Muscle of arm (tissue), 1 donor: ENCODE measurements at regions not wholly inside any gene's neighbourhood (a gene's known extent, or its start where the extent isn't known, plus 50 kb on each side); places are given as distances from the start of the nearest gene placed in this dataset.
"Not testable (repeated sequence)": the region's sequence is repeated elsewhere in the genome, so short reads cannot be mapped to it uniquely, and the experiment has no call there.

Experiments used
- DNase-seq: peaks from one replicate; pipeline ENCODE4 v3.0.0-alpha.2; 2013

DNA sequence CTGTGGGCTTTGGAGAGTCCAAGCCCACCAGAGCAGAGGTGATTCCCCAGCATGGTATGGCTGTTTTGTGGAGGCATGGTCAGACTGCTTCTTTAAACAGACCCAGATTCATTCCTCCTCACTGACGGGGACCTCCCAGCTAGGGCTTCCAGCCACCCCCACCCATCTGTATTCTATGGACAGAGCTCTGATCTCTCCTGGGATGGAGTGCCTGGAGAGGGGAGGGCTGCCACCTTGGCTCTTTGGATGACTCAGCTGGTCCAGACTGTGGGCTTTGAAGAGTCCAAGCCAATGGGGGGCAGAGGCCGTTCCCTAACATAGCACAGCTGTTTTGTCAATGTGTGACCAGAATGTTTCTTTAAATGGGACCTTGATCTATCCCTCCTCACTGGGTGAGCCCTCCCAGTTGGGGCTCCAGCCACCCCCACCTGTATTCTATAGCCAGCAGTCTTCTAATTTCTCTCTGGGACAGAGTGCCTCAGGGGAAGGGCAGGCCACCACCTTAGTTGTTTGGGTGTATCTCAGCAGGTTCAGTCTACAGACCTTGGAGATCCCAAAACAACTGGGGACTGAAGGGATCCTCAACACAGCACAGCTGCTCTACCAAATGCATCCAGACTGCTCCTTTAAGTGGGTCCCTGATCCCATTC, 122.0 kb upstream of the OSTN start:
- DNase-seq = no peak

DNA sequence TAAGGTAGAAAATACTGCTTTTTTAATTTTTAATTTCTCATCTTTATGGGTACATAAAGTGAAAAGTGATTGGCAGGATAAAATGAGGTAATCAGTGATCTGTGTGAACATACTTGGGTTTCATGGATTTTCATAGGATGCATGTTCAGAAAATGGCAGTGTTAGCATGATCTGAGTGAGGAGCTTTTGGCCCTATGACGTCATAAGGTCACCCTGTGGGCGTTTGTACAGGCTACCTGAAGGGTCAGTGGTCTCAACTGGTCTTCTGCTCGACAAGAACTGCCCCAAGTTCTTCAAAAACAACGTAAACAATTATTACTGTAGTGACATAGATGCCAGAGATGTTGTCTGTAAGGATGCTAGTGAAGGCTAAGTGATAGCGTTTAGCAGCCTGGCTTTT, 124.5 kb upstream of the OSTN start:
- no peak for DNase-seq

DNA sequence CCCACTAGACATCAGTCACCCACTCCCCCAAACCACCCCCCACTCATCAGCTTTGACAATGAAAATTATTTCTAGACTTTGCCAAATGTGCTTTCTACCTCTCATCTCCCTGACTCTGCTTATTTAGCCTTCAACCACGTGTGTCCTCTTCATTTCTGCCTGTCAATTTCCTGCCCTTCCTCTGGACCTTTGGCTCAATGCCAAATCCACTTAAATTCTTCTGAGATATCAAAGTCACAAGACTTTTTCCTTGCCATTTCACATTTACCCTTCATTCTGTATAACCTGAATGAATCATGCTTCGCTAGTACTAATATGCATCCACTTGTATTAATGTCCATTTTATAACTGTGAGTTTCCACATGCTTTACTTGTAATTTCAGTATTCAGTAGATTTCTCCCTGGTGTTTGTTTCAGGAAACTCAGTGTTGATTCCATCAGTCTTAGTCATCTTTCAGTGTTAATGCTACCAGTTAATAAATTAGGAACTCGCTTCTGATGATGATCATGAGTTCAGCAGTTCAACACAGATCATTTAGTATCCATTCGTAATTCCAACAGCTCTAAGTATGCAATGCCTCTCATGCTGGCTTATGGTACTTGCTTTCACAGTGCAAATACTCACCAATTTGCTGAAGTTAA, 128.2 kb upstream of the OSTN start:
- no peak for DNase-seq

DNA sequence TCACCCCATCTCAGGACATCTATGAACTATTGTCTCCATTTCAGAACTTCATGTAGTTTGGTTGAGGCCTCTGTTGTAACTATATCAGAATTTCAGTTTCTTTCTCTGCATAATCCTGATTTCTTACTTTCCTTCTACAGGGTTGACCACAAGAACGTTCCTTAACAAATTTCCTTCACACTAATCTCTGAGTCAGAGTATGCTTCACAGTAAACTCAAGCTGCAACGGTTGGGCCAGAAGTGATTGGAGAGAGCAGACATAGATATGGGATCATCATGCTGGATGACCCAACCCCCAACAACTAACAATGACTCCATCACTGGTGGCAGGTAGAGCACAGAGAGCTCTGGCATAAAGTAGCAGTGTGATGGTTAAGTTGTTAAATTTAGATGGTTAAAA, 128.8 kb upstream of the OSTN start:
- DNase-seq = no peak

DNA sequence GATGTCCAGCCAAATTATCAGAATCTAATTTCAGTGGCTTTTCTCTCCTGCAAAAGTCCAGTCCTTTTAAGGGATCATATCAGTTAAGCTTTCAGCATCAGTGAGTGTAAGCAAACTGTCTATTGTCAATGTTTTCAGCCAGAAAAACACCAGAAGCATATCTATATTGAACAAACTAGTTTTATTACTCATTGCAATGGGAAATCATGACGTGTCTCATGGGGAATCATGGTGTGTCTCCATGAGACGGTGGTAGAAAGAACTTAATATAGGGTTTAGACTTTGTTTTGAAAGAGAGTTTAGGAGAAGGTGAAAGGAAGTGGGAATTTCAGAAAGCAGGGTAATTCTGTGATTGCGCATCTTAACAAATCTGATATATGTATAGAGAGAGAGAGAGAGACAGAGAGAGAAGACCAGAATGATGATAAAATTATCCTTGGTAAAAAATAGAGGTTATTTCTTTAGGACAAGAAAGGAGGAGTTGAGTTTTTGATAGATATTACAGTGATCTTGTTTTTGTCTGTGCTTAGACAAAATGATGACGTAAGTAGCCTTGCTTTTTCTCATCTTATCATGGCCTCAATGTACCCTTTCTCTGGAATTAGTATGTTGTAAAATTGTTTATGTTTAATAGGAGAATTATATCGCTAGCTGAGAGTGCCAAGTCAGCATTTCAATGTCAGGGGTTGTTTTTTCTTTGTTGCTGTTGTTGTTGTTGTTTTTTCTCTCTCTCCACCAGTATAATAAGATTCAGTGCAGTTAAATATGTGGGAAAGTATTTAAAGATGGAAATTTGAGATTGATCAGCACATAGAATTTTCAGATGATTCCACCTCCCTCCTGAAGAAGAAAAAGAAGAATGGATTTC, 129.9 kb upstream of the OSTN start:
- no peak for DNase-seq

DNA sequence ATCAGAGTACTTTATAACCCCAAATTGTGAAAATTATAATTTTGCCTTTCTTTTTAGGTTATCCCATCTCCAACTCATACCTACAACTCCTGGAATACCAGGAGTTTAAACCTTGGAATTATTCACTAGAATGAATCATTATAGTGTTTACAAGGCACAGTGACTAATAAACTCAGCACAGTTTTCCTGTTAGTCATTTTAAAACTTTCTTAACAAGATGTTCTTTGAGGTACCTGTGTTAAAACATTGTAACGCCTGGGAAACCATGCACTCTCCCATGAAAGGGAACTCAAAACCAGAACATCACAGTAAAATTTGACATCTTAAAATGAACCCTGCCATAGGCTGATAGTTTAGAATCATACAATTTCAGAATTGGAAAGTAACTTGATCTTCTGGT, 132.4 kb upstream of the OSTN start:
- DNase-seq = no peak

DNA sequence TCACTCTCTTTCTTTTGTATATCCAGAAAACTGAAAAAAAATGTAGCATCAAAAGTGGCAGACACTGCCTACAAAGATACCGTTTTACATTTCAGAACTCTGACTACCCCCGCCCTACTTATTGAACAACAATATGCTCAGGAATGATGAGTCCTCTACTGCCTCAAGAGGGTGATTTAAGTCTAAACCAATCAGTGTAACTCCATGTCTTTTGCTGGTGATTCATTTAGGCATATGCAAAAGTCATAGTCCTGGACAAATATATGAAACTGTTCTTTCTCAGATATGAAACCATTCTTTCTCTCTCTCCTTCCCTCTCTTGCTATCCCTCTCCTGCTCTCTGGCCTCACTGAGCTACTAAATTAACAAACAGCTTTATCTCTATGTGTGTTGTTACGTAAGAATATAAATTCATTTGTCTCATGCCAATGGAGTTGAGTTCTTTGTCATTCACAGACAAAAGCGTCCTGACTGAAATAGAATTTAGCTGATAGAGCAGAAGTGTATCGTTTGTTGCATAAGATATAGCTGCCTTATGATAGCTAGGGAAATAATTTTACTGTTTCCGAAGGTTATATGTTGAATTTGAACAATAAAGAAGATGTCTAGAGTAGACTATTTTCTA, 133.7 kb upstream of the OSTN start:
- peak; percentile 3 for DNase-seq

DNA sequence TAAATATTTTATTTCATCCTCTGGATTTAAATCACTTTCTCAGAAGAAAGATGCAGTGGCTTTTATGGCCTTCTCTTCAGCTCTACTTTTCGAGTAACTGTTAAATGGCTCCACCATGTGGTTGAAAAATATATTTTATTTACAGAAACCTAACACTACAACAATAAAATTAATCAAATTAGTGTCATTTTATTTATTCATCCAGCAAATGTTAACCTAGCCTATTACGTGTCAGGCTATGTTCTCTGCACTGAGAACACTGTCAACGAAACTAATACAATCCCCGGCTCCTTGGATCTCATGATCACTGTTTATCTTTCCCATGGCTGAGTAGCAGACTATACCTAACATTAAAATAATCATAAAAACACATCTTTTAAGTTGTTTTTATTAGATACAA, 148.0 kb upstream of the OSTN start:
- DNase-seq = peak; percentile 32

DNA sequence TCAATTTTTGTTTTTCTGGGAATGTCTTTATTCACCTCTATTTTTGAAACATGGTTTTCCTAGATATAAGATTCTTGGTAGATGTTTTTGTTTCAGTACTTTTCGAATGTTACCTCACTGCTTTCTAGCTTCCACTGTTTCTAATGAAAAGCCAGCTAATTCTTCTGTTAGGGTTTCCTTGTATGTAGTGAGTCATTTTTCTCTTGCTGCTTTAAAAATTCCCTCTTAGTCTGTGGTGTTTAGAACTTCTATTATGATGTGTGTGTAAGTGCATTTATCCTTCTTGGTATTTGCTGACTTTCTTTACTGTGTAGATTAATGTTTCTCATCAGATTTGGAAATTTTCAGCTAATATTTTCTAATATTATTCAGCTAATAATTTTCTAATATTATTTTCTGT, 151.1 kb upstream of the OSTN start:
- no peak for DNase-seq

DNA sequence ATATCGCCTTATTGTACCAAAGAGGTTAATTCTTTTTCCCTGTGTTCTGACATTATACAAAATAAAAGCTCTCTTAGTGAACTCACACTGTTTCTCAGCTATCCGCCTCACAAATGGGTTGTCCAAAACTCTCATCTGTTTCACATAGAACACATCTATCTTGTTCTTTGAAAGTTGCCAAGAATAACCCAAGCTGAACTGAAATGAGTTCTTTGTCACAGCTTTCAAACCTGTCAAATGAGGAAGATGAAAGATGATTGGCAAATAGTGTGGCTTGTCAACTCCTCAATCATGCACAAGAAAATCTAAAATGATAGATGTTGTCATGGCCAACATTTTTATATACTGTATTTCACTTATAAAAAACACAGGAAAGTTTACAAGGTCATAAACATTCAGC, 168.1 kb upstream of the OSTN start:
- peak; percentile 7 for DNase-seq

DNA sequence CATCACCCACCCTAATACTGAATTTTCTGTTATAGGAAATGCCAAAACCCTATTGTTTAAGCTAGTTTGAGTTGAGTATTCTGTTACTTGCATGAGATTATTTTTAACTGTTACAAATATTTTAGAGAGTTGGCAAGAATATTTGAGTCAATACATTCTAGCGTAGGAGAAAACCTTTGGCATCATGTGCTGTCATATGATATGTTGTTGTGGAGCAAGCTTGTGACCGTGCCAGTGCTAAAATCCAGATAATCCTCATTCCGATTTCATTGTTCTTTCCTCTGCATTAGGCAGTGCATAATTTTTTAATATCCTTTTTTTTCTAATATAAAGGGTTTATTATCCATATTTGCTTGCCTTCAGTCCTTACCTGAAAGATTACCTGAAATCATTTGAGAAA, 168.0 kb upstream of the GMNC start:
- DNase-seq = no peak

DNA sequence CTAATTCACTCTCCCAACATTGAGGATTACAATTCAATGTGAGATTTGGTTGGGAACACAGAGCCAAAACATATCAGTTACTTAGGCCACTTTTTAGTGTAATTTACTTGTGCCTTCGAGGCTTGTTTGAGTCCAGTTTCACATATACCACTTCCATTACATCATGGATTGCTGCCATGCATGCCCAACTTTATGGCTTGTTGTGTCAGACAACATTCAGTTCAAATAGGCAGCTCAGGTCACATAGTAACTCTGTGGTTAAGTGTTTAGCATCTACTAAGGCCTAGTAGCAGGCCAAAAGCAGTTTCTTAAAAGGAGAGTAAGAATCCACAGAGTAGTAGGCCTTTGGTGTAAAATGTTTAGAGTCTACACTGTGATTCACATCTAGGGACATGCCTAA, 164.3 kb upstream of the GMNC start:
- DNase-seq = no peak

DNA sequence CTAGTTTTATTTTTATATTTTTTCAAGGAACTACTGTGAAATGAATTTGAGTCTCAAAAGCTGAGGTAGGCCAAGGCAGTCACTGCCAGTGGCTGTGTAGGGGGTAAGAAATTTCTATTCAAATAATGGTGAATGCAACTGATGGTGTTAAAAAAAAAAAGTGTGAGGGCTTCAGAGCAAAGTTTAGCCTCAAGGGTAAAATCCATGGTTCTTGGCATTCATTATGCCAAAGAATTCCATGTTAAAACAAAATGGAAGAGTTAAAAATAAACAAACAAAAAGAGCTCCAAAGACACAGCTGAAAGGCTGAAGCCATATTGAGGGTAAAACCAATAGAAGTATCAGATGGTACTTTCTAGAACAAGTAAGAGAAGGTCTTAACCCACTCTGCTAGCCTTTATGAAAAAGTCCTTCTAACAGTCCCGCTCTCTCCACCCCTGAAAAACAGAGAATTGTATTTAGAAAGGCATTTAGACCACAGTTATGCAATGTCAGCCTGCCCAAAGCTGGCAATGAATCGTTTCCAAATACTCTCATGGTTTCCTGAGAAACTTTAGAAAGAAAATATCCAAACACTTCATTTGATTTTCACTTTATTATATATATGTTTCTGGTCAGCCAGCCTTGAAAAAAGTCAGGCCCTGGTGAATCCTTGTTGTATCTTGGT, 158.4 kb upstream of the GMNC start:
- DNase-seq = no peak

DNA sequence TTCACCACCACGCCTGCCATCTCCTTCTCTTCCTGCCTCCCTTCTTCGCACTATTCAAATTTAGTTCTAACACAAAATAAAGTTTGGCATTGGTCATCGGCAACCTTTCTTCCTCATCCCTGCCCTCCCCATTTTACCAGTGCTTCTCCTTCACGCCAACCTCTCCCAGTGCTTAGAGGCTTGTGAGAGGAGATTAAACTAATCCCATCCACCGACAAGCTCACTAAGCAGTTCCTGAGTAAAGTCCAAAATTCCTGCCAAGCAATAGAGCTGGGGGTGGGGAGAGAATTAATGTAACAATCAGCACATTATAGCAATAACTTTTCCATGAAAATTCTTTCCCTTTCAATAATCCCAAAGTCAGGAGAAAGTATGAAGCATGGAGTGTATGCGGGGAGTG, 157.4 kb upstream of the GMNC start:
- DNase-seq = no peak

DNA sequence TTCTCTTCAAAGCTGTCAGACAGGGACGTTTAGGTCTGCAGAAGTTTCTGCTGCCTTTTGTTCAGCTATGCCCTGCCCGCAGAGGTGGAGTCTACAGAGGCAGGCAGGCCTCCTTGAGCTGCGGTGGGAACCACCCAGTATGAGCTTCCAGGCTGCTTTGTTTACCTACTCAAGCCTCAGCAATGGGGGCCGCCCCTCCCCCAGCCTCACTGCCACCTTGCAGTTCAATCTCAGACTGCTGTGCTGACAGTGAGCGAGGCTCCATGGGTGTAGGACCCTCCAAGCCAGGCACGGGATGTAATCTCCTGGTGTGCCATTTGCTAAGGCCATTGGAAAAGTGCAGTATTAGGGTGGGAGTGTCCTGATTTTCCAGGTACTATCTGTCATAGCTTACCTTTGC, 153.5 kb upstream of the GMNC start:
- DNase-seq = not testable (repeated sequence)

DNA sequence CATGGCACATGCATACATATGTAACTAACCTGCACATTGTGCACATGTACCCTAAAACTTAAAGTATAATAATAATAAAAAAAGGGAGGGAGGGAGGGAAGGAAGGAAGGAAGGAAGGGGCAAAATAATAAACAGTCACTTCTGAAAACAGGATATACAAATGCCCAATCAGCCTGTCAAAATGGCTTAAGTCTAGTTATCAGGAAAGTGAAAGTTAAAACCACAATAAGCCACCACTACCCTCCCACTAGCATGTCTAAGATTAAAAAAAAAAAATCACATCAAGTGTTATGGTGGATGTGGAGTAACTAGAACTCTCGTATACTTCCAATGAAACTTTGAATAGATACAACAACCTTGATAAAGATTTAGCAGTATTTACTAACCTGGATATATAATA, 145.6 kb upstream of the GMNC start:
- no peak for DNase-seq

DNA sequence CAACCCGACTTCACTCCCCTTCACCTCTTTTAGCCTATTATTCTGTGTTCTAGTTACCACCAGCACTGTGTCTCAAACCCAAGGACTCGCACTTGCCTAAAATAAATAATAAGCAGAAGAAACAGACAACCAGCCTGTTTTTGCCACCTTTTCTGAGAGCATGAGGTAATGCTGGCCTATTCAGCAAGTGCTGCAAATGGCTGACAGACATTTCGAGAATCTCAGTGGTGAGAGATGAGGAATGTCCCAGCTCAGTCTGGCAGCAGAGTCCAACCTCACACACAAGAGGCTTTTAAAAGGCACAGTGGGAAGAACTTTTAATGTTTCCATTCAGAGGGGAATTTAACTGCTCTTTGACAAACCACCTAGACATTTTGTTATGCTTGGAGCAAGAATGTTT, 143.3 kb upstream of the GMNC start:
- no peak for DNase-seq

DNA sequence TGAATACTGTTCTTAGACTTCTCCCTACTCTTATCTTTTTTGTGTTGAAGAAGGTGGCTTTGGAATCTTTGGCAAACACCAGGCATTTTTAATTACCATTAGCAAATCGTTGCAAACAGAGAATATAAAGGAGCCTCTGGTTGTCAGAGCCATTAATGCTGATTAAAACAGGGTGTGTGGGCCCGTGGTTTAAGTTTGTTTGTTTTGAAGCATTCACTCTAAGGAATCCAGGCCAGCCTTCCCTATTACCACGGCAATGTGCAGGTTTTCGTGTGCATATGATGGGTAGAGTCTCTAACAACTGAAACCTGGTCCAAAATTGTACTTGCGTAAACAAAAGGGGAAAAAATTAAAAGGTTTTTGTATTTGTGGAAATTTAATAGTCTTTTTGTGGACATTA, 141.2 kb upstream of the GMNC start:
- DNase-seq = no peak

DNA sequence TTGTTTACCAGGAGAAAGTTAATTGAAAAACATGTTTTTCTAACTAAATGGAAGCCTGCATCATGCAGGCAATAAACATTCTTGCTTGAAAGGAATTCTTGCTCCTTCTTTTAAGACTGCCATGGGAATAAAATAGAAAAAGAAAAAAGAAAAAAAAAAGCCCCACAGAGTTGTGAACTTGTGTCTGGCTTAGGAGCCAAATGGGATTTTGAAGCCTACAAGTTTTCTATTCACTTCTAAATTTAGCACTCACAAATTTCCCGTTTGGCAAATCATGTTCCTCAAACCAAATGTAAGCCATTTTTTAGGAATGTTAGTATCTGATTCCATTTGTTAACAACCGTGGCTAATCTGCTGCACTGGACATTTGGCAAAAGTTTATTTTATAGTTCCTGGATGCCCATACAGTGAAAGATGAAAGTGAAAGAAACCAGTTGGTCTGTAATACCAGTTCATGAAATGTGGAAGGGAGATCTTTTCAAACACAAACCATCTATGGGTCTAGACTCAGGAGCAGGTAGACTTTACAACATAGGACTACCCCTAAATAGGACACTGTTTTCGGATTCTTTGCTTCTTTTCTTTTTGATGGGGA, 133.8 kb upstream of the GMNC start:
- DNase-seq = no peak

DNA sequence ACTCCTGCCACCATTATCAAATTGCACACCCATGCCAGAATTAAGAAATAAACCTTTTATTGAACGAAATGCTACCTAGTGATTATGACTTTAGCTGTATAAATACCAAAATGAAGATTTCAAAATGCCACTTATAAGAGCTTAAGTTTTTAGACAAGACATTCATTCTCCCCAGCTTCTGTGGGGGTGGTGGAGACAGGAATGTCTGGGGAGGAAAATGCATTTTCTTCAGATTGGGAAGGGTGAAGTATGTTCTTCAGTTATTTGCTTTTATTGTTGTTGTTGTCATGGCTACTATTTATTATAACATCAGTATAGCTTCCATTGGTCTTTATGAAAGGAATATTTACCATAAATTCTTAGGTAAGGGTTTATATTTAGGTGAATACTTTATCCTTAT, 132.7 kb upstream of the GMNC start:
- no peak for DNase-seq

DNA sequence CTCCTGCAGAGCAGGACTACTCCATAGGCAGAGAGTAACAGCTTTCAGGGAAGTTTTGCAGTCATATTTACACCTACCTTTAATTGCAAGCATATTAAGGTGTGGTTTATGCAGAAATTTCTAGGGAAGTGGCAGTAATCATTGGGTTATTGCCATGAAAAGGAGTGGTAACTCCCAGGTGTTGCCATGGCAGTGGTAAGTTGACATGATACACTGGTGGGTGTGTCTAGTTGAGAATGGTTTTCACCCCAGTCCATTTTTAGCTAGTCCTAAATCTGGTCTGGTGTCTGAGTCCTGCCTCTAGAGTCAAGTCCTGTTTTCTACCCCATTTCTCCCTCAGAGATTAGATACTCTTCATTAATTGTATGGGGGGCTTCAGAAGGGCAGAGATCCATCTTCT, 128.4 kb upstream of the GMNC start:
- no peak for DNase-seq

DNA sequence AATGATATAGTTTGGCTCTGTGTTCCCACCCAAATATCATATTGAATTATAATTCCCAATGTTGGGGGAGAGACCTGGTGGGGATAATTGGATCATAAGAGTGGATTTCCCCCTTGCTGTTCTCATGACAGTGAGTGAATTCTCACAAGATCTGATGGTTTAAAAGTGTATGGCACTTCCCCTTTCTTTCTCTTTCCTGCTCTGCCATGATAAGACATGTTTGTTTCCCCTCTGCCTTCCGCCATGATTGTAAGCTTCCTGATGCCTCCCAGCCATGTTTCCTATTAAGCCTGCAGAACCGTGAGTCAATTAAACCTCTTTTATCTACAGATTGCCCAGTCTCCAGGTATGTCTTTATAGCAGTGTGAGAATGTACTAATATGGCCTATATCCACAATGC, 126.7 kb upstream of the GMNC start:
- no peak for DNase-seq
